Adipocyte (in vitro differentiated cells): ENCODE measurements at regions not wholly inside any gene's neighbourhood (a gene's known extent, or its start where the extent isn't known, plus 50 kb on each side); places are given as distances from the start of the nearest gene placed in this dataset.

Experiments used
- DNase-seq: peaks from one replicate; pipeline ENCODE4 v3.0.0-alpha.2; 2015; ENCODE audit warnings: low read depth
- H3K27me3 ChIP-seq: replicated peaks from 2 replicates; pipeline ENCODE4 v1.7.0; 2013; ENCODE audit warnings: mild to moderate bottlenecking, low read length, moderate library complexity; ENCODE audit not compliant: control insufficient read depth, insufficient read depth
- H3K36me3 ChIP-seq: 2 replicates; pipeline ENCODE4 v1.7.0; 2013; ENCODE audit warnings: low read length, mild to moderate bottlenecking, moderate library complexity; ENCODE audit not compliant: control insufficient read depth, insufficient read depth, severe bottlenecking
- H3K4me1 ChIP-seq: 2 replicates; pipeline ENCODE4 v1.7.0; 2013; ENCODE audit warnings: mild to moderate bottlenecking, low read length, moderate library complexity; ENCODE audit not compliant: control insufficient read depth, insufficient read depth
- H3K4me3 ChIP-seq: 2 replicates; pipeline ENCODE4 v1.7.0; 2013; ENCODE audit warnings: mild to moderate bottlenecking, low read length, moderate library complexity
- H3K9ac ChIP-seq: 2 replicates; pipeline ENCODE4 v1.7.0; 2013; ENCODE audit warnings: mild to moderate bottlenecking, low read length, moderate library complexity
- H3K9me3 ChIP-seq: 2 replicates; pipeline ENCODE4 v1.7.0; 2013; ENCODE audit warnings: mild to moderate bottlenecking, low read length, moderate library complexity; ENCODE audit not compliant: control insufficient read depth

GRCh38 chr5:5711592-5711991 lies 289.1 kb downstream of the ICE1 start:
- no peaks in the 10 kb centered on the region for H3K36me3 ChIP-seq
- H3K27me3 ChIP-seq: peaks cover 10% of the 10 kb centered on the region
- no peak overlapping the region for H3K9ac ChIP-seq
- H3K4me3 ChIP-seq: no peak overlapping the region
- DNase-seq: no peak
- peaks cover 8% of the 10 kb centered on the region for H3K9me3 ChIP-seq
- H3K4me1 ChIP-seq: no peaks in the 10 kb centered on the region

- Histone ChIP-seq H3K27me3 (peaks cover 10% of the 10 kb centered on the region), H3K9ac (no peak overlapping the region), H3K4me3 (no peak overlapping the region), H3K4me1 (no peaks in the 10 kb centered on the region), H3K36me3 (no peaks in the 10 kb centered on the region), H3K9me3 (peaks cover 8% of the 10 kb centered on the region)
- no peak for DNase-seq
Measured at GRCh38 chr5:5711112-5711511, 288.6 kb downstream of the ICE1 start.

GRCh38 chr5:5710471-5710870 lies 288.0 kb downstream of the ICE1 start:
- Histone ChIP-seq H3K9me3 (peaks cover 8% of the 10 kb centered on the region), H3K4me1 (no peaks in the 10 kb centered on the region)

GRCh38 chr5:5708367-5708919 lies 286.0 kb downstream of the ICE1 start:
- Histone ChIP-seq H3K4me1 (no peaks in the 10 kb centered on the region), H3K9ac (no peak overlapping the region), H3K36me3 (no peaks in the 10 kb centered on the region), H3K4me3 (no peak overlapping the region), H3K9me3 (peaks cover 8% of the 10 kb centered on the region), H3K27me3 (peaks cover 10% of the 10 kb centered on the region)
- no peak for DNase-seq

More at GRCh38 chr5:5710471-5710870, 288.0 kb downstream of the ICE1 start:
- no peaks in the 10 kb centered on the region for H3K36me3 ChIP-seq
- no peak for DNase-seq
- peaks cover 10% of the 10 kb centered on the region for H3K27me3 ChIP-seq
- H3K4me3 ChIP-seq: no peak overlapping the region
- H3K9ac ChIP-seq: no peak overlapping the region

- H3K4me3 ChIP-seq: no peak overlapping the region
- H3K9ac ChIP-seq: no peak overlapping the region
- H3K27me3 ChIP-seq: no peaks in the 10 kb centered on the region
- DNase-seq: no peak
- peaks cover 7% of the 10 kb centered on the region for H3K4me1 ChIP-seq
- H3K9me3 ChIP-seq: peaks cover 8% of the 10 kb centered on the region
- H3K36me3 ChIP-seq: no peaks in the 10 kb centered on the region
Measured at GRCh38 chr5:5705010-5705409, 282.5 kb downstream of the ICE1 start.

- H3K4me3 ChIP-seq: no peak overlapping the region
- no peaks in the 10 kb centered on the region for H3K27me3 ChIP-seq
- H3K9ac ChIP-seq: no peak overlapping the region
- H3K36me3 ChIP-seq: no peaks in the 10 kb centered on the region
- DNase-seq: no peak
- H3K9me3 ChIP-seq: peaks cover 6% of the 10 kb centered on the region
- H3K4me1 ChIP-seq: peaks cover 7% of the 10 kb centered on the region
Measured at GRCh38 chr5:5704352-5704751, 281.9 kb downstream of the ICE1 start.

- peaks cover under 1% of the 10 kb centered on the region for H3K9me3 ChIP-seq
- H3K27me3 ChIP-seq: no peaks in the 10 kb centered on the region
- H3K4me1 ChIP-seq: peaks cover 7% of the 10 kb centered on the region
- no peak overlapping the region for H3K4me3 ChIP-seq
- H3K36me3 ChIP-seq: no peaks in the 10 kb centered on the region
- no peak for DNase-seq
- no peak overlapping the region for H3K9ac ChIP-seq
Measured at GRCh38 chr5:5702934-5703333, 280.5 kb downstream of the ICE1 start.

GRCh38 chr5:5700549-5700948 lies 278.1 kb downstream of the ICE1 start:
- no peaks in the 10 kb centered on the region for H3K27me3 ChIP-seq
- no peak overlapping the region for H3K4me3 ChIP-seq
- no peak overlapping the region for H3K9ac ChIP-seq
- peaks cover 18% of the 10 kb centered on the region for H3K9me3 ChIP-seq
- no peak for DNase-seq
- H3K36me3 ChIP-seq: no peaks in the 10 kb centered on the region
- H3K4me1 ChIP-seq: peaks cover 7% of the 10 kb centered on the region

GRCh38 chr5:5699062-5699461 lies 276.6 kb downstream of the ICE1 start:
- no peaks in the 10 kb centered on the region for H3K36me3 ChIP-seq
- peaks cover 22% of the 10 kb centered on the region for H3K9me3 ChIP-seq
- DNase-seq: no peak
- H3K4me3 ChIP-seq: no peak overlapping the region
- no peak overlapping the region for H3K9ac ChIP-seq
- H3K27me3 ChIP-seq: no peaks in the 10 kb centered on the region
- peaks cover 7% of the 10 kb centered on the region for H3K4me1 ChIP-seq

GRCh38 chr5:5695266-5695665 lies 272.8 kb downstream of the ICE1 start:
- no peaks in the 10 kb centered on the region for H3K27me3 ChIP-seq
- H3K9me3 ChIP-seq: peaks cover 24% of the 10 kb centered on the region
- H3K36me3 ChIP-seq: no peaks in the 10 kb centered on the region
- H3K9ac ChIP-seq: no peak overlapping the region
- peaks cover 3% of the 10 kb centered on the region for H3K4me1 ChIP-seq
- DNase-seq: no peak
- H3K4me3 ChIP-seq: no peak overlapping the region

GRCh38 chr5:5688925-5689310 lies 266.4 kb downstream of the ICE1 start:
- peaks cover 2% of the 10 kb centered on the region for H3K9me3 ChIP-seq
- no peak for DNase-seq
- no peak overlapping the region for H3K4me3 ChIP-seq
- H3K36me3 ChIP-seq: no peaks in the 10 kb centered on the region
- H3K4me1 ChIP-seq: no peaks in the 10 kb centered on the region
- H3K9ac ChIP-seq: no peak overlapping the region
- peaks cover 4% of the 10 kb centered on the region for H3K27me3 ChIP-seq
